Coronary artery (tissue), 2 donors: ENCODE measurements at regions not wholly inside any gene's neighbourhood (a gene's known extent, or its start where the extent isn't known, plus 50 kb on each side); places are given as distances from the start of the nearest gene placed in this dataset.

Source experiments
- DNase-seq: peaks from one replicate; pipeline ENCODE4 v3.0.0-alpha.2; 2017; ENCODE audit warnings: low spot score
- H3K27ac ChIP-seq, 2 donors: fragments of 200-600 bp; sonication (generic); one replicate each; pipeline ENCODE4 v1.5.1; 2016 to 2019
- H3K4me3 ChIP-seq: fragments of 200-600 bp; sonication (generic); 2 replicates; pipeline ENCODE4 v1.5.1; 2016; ENCODE audit warnings: mild to moderate bottlenecking, moderate library complexity
- CTCF ChIP-seq: fragments of 200-600 bp; sonication (generic); IDR thresholded peaks from one replicate; pipeline ENCODE4 v1.5.1; 2019; ENCODE audit warnings: antibody characterized with exemption

DNA sequence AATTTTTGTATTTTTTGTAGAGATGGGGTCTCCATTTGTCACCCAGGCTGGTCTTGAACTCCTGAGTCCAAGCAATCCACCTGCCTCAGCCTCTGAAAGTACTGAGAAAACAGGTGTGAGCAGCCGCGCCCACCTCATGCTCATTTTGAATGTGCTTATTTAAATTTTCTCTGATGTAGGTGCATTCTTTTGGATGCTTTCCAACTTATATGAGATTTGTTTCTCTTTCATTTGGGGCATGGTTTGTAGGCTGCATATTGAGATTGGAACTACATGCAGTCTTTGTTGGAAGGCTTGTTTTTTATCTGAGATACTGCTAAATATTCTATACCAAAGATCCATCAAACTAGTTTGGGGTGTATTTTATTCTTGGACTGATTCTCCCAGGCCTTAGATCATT is 81.0 kb upstream of the IVNS1ABP start:
- no peak overlapping the region for H3K4me3 ChIP-seq
- H3K27ac ChIP-seq, result no peak overlapping the region
- TF ChIP-seq CTCF, result no peak
- no peak for DNase-seq

GRCh38 chr1:185397183-185397582 is 80.1 kb upstream of the IVNS1ABP start:
- DNase-seq, result no peak
- Histone ChIP-seq H3K27ac (no peak overlapping the region), H3K4me3 (no peak overlapping the region)
- no peak for TF ChIP-seq CTCF

DNA sequence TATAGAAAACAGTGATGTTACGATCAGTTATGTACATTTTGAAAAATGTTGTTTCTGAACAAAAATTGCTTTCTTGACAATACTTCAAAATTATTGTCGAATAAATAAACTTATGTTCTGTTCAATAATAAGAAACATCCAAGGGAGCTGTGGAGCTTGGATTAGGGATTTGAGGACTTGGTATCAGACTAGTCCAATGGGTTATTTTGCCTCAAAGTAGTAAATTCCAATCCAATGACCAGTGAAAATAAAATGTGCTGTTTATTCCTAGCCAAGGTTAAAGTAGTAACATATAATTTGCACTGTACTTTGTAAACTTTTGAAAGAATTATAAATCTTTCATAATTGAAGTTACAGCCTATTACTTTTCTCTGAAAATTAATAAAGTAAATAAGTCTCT is 79.1 kb upstream of the IVNS1ABP start:
- H3K4me3 ChIP-seq, result no peak overlapping the region
- no peak for DNase-seq
- no peak for TF ChIP-seq CTCF

GRCh38 chr1:185393815-185394214 is 76.8 kb upstream of the IVNS1ABP start:
- Histone ChIP-seq H3K27ac (no peak overlapping the region), H3K4me3 (no peak overlapping the region)
- TF ChIP-seq CTCF, result no peak
- DNase-seq, result no peak

More for the DNA sequence above, 79.1 kb upstream of the IVNS1ABP start:
- H3K27ac ChIP-seq, result no peak overlapping the region

GRCh38 chr1:185393205-185393604 is 76.2 kb upstream of the IVNS1ABP start:
- Histone ChIP-seq H3K27ac (no peak overlapping the region), H3K4me3 (no peak overlapping the region)
- DNase-seq, result no peak
- TF ChIP-seq CTCF, result no peak

- no peak overlapping the region for H3K27ac ChIP-seq
- no peak for DNase-seq
Observed at GRCh38 chr1:185388815-185389214, 71.8 kb upstream of the IVNS1ABP start.

GRCh38 chr1:185388346-185388745 is 71.3 kb upstream of the IVNS1ABP start:
- H3K27ac ChIP-seq, result no peak overlapping the region
- TF ChIP-seq CTCF, result no peak
- no peak for DNase-seq
- H3K4me3 ChIP-seq, result no peak overlapping the region

More at GRCh38 chr1:185388815-185389214, 71.8 kb upstream of the IVNS1ABP start:
- no peak overlapping the region for H3K4me3 ChIP-seq
- TF ChIP-seq CTCF, result no peak
